DND-41 (cell line): ENCODE measurements at regions not wholly inside any gene's neighbourhood (a gene's known extent, or its start where the extent isn't known, plus 50 kb on each side); places are given as distances from the start of the nearest gene placed in this dataset.

ENCODE experiments used
- ATAC-seq: fragments of 200-7000 bp; cut with Tn5 transposase; 3 replicates; pipeline ENCODE4 v1.9.1; 2021; ENCODE audit warnings: low read depth; ENCODE audit not compliant: insufficient read depth
- DNase-seq: peaks from one replicate; pipeline ENCODE4 v3.0.0-alpha.2; 2020
- H2AFZ ChIP-seq: 2 replicates; pipeline ENCODE4 v1.6.0; 2012; ENCODE audit warnings: low read depth, low read length
- H3K27ac ChIP-seq: 2 replicates; pipeline ENCODE4 v1.5.1; 2012; ENCODE audit warnings: low read length, inconsistent platforms
- H3K27me3 ChIP-seq: fragments of 200-600 bp; sonication (generic); 2 replicates; pipeline ENCODE4 v1.6.0; 2012; ENCODE audit warnings: low read length, mild to moderate bottlenecking, inconsistent platforms; ENCODE audit not compliant: insufficient read depth, poor library complexity
- H3K36me3 ChIP-seq: 2 replicates; pipeline ENCODE4 v1.5.1; 2012; ENCODE audit warnings: low read length, inconsistent platforms; ENCODE audit not compliant: insufficient read depth
- H3K4me1 ChIP-seq: 2 replicates; pipeline ENCODE4 v1.5.1; 2012; ENCODE audit warnings: mild to moderate bottlenecking, low read length; ENCODE audit not compliant: insufficient read depth
- H3K4me2 ChIP-seq: 2 replicates; pipeline ENCODE4 v1.6.0; 2012; ENCODE audit warnings: mild to moderate bottlenecking, moderate library complexity, low read length, inconsistent platforms; ENCODE audit not compliant: insufficient read depth
- H3K4me3 ChIP-seq, 2 experiments: fragments of 200-600 bp in 1 of 2; shearing (Covaris generic) in 1 of 2; 2 replicates each; pipeline ENCODE4 v1.5.1; 2012 to 2016; ENCODE audit warnings: inconsistent platforms in 2 of 2, low read length in 2 of 2, mild to moderate bottlenecking in 2 of 2, low read depth in 1 of 2, moderate library complexity in 1 of 2
- H3K79me2 ChIP-seq: 2 replicates; pipeline ENCODE4 v1.6.0; 2012; ENCODE audit warnings: low read length, inconsistent platforms; ENCODE audit not compliant: insufficient read depth
- H3K9ac ChIP-seq: 2 replicates; pipeline ENCODE4 v1.6.0; 2012; ENCODE audit warnings: low read depth, mild to moderate bottlenecking, inconsistent platforms, low read length, moderate library complexity
- H3K9me3 ChIP-seq: 2 replicates; pipeline ENCODE4 v1.5.1; 2012; ENCODE audit warnings: low read length, moderate library complexity, mild to moderate bottlenecking, inconsistent platforms; ENCODE audit not compliant: insufficient read depth, severe bottlenecking
- H4K20me1 ChIP-seq: 2 replicates; pipeline ENCODE4 v1.6.0; 2012; ENCODE audit warnings: low read length; ENCODE audit not compliant: insufficient read depth
- EZH2 ChIP-seq: IDR thresholded peaks from 3 replicates; pipeline ENCODE4 v1.6.1; 2012; ENCODE audit warnings: borderline replicate concordance, low read depth, mild to moderate bottlenecking, moderate library complexity, low read length, inconsistent platforms; ENCODE audit not compliant: severe bottlenecking
- TF ChIP-seq, protein P1 (sequence below): IDR thresholded peaks from 2 replicates; pipeline ENCODE4 v1.5.1; 2012; ENCODE audit warnings: borderline replicate concordance, low read length, moderate library complexity, mild to moderate bottlenecking; ENCODE audit not compliant: poor library complexity, severe bottlenecking; ENCODE audit errors: extremely low read depth

DNA sequence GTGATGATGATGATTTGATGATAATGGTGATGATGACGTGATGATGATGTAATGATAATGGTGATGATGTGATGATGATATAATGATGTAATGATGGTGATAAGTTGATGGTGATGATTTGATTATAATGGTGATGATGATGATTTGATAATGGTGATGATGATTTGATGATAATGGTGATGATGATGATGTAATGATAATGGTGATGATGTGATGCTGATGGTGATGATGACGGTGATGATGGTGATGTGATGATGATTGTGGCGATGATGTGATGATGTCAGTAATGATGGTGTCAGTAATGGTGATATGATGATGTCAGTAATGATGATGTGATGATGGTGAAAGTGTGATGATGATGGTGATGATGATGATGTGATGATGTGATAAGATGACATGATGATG, 613.4 kb downstream of the AACS start:
- no peak for DNase-seq
- no peaks in the 10 kb centered on the region for H4K20me1 ChIP-seq
- H3K4me1 ChIP-seq = no peaks in the 10 kb centered on the region
- no peak for TF ChIP-seq EZH2
- TF ChIP-seq, protein P1, sequence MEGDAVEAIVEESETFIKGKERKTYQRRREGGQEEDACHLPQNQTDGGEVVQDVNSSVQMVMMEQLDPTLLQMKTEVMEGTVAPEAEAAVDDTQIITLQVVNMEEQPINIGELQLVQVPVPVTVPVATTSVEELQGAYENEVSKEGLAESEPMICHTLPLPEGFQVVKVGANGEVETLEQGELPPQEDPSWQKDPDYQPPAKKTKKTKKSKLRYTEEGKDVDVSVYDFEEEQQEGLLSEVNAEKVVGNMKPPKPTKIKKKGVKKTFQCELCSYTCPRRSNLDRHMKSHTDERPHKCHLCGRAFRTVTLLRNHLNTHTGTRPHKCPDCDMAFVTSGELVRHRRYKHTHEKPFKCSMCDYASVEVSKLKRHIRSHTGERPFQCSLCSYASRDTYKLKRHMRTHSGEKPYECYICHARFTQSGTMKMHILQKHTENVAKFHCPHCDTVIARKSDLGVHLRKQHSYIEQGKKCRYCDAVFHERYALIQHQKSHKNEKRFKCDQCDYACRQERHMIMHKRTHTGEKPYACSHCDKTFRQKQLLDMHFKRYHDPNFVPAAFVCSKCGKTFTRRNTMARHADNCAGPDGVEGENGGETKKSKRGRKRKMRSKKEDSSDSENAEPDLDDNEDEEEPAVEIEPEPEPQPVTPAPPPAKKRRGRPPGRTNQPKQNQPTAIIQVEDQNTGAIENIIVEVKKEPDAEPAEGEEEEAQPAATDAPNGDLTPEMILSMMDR = no peak
- no peaks in the 10 kb centered on the region for H3K27me3 ChIP-seq
- H3K4me2 ChIP-seq = no peak overlapping the region
- H3K4me3 ChIP-seq = no peak overlapping the region
- no peak overlapping the region for H2AFZ ChIP-seq
- H3K79me2 ChIP-seq = no peaks in the 10 kb centered on the region
- H3K9me3 ChIP-seq = no peaks in the 10 kb centered on the region
- no peaks in the 10 kb centered on the region for H3K36me3 ChIP-seq
- H3K9ac ChIP-seq = no peak overlapping the region
- H3K27ac ChIP-seq = no peak overlapping the region
- no peak for ATAC-seq

DNA sequence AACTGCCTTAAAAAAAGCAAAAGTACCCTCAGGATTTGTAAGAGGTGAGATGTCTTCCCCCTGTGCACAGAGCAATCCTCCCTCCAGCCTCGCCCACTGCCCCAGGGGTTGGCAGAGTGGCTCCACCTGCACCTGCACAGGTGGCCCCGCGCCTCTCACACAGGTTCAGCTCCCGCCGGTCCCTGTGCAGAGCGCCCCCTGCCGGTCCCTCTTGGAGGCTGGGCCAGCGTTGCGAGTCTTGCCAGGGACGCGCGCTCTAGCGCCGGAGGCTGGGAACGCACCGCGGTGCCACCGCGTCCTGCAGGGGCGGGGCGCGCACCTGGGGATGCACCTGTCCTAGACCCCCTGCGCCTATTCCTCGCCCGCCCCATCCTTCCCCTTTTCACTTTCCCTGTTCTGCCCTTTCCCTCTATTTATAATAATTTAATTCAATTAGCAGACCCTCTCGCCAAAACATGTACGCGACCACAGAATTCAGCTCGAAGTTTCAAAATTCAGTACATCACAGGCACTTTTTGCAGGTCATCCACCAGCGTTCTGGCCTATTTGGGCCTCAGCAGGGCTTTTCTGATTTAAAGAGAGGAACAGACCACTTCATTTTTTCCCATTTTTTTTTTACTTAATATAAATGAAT, 618.6 kb downstream of the AACS start:
- H3K27ac ChIP-seq = no peak overlapping the region
- no peaks in the 10 kb centered on the region for H3K27me3 ChIP-seq
- no peak overlapping the region for H2AFZ ChIP-seq
- DNase-seq = no peak
- no peak overlapping the region for H3K4me2 ChIP-seq
- no peaks in the 10 kb centered on the region for H3K9me3 ChIP-seq
- H3K79me2 ChIP-seq = no peaks in the 10 kb centered on the region
- H3K36me3 ChIP-seq = no peaks in the 10 kb centered on the region
- H3K4me3 ChIP-seq = no peak overlapping the region
- TF ChIP-seq, protein P1 = no peak
- no peak for TF ChIP-seq EZH2
- H4K20me1 ChIP-seq = no peaks in the 10 kb centered on the region
- no peak for ATAC-seq
- no peaks in the 10 kb centered on the region for H3K4me1 ChIP-seq
- H3K9ac ChIP-seq = no peak overlapping the region

DNA sequence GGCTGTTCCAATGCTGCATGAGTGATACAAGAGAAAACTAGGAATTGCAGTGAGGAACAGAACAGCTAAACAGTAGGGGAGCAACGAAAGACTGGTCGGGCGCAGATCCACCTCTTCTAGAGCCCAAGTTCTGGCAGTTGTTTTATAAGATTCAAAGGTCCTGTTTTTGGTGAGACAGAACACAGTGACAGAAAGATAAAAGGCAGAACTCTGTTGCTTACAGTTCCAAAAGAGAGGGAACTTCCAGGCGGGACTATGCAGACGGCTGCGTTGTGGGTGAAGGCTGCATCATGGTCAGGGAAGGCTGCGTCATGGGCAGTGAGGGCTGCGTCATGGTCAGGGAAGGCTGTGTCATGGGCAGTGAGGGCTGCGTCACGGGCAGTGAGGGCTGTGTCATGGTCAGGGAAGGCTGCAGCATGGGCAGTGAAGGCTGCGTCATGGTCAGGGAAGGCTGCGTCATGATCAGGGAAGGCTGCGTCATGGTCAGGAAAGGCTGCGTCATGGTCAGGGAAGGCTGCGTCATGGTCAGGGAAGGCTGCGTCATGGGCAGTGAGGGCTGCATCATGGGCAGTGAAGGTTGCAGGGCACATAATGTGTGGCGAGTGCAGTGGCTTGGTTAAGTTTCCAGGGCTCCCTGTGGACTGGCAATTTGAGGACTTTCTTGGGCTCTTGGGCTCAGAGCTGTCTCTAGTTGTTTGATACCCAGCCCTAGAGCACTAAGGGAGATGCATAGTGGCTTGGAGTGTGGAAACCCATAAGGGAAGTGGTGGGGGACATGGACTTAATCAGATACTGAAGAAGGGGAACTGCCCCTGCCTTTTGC, 619.9 kb downstream of the AACS start:
- Histone ChIP-seq H3K4me2 (no peak overlapping the region), H3K27ac (no peak overlapping the region), H3K4me3 (no peak overlapping the region), H4K20me1 (no peaks in the 10 kb centered on the region), H3K4me1 (no peaks in the 10 kb centered on the region), H3K9ac (no peak overlapping the region), H3K79me2 (no peaks in the 10 kb centered on the region), H3K36me3 (no peaks in the 10 kb centered on the region), H2AFZ (no peak overlapping the region), H3K27me3 (no peaks in the 10 kb centered on the region), H3K9me3 (no peaks in the 10 kb centered on the region)
- DNase-seq (no peak), ATAC-seq (no peak)
- TF ChIP-seq EZH2 = no peak
- TF ChIP-seq, protein P1 = no peak
